Naive B cell (primary cell): ENCODE measurements at regions not wholly inside any gene's neighbourhood (a gene's known extent, or its start where the extent isn't known, plus 50 kb on each side); places are given as distances from the start of the nearest gene placed in this dataset.

ENCODE experiments used
- ATAC-seq, 2 donors: fragments of 150-1000 bp; cut with Tn5 transposase; 2 replicates each; pipeline ENCODE4 v1.10.0; 2021; ENCODE audit warnings: low read depth in 2 of 2, mild to moderate bottlenecking in 2 of 2, moderate library complexity in 2 of 2
- DNase-seq: peaks from one replicate; pipeline ENCODE4 v3.0.0; 2022
- H3K27ac Mint-ChIP-seq, 6 donors: one replicate each; pipeline ENCODE4 v1.8.0; 2020 to 2022; ENCODE audit warnings: mild to moderate bottlenecking in 6 of 6, mixed read lengths in 6 of 6, moderate library complexity in 5 of 6, inconsistent platforms in 2 of 6
- H3K27me3 Mint-ChIP-seq, 3 donors: one replicate each; pipeline ENCODE4 v1.8.0; 2021 to 2022; ENCODE audit warnings: mixed read lengths in 3 of 3, mild to moderate bottlenecking in 1 of 3
- H3K36me3 Mint-ChIP-seq, 2 donors: one replicate each; pipeline ENCODE4 v1.8.0; 2020 to 2022; ENCODE audit warnings: mixed read lengths in 2 of 2, inconsistent platforms in 1 of 2, mild to moderate bottlenecking in 1 of 2
- H3K4me1 Mint-ChIP-seq, 3 donors: one replicate each; pipeline ENCODE4 v1.8.0; 2020 to 2022; ENCODE audit warnings: mixed read lengths in 3 of 3, inconsistent platforms in 1 of 3, mild to moderate bottlenecking in 1 of 3, moderate library complexity in 1 of 3
- H3K4me3 Mint-ChIP-seq, 8 donors: one replicate each; pipeline ENCODE4 v1.8.0; 2020 to 2022; ENCODE audit warnings: mild to moderate bottlenecking in 8 of 8, mixed read lengths in 8 of 8, moderate library complexity in 8 of 8, inconsistent platforms in 2 of 8
- H3K9me3 Mint-ChIP-seq, 7 donors: one replicate each; pipeline ENCODE4 v1.8.0; 2020 to 2022; ENCODE audit warnings: mixed read lengths in 7 of 7, mild to moderate bottlenecking in 5 of 7, inconsistent platforms in 2 of 7, moderate library complexity in 1 of 7

DNA sequence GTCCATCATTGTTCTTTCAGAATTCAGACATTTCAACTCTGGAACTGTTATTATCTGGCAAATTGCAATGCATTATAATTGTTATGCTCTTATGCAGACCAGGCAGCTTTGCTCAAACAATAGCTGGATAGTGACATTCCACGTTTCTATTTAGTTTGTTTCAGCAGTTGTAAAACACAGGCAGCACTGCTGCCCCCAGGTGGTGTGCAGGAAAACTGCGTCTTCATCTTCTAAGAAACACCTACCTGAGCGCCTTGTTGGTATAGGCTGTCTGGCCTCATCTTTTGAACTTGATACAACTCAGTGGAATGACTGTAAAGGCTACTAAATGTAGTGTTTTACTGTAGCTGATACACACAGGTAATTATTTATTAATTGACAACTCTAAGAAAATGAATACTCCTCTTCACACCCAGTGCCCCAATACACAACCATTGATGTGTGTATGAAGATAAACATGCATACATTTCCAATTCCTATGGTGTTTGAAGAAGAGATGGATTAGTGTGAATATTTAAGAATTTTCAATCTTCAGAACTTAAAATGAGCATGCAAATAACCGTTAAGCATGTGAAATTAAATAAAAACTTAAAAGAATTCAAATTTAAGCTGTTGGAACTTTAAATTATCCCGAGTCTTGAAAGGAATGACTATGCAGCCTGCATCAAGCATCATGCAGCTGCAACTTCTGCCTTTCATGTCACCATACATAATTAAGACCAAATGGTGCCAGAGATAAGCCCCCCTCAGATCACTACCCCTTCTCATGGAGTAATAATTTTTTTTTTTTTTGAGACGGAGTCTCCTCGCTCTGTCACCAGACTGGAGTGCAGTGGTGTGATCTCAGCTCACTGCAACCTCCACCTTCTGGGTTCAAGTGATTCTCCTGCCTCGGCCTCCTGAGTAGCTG is 85.6 kb downstream of the CD8B2 start:
- no peak for ATAC-seq
- no peak for DNase-seq
- Mint-ChIP-seq H3K36me3 (no peaks in the 10 kb centered on the region), H3K4me1 (no peaks in the 10 kb centered on the region), H3K27me3 (peaks cover 8 to 13% (median 10%) of the 10 kb centered on the region in 3 donors), H3K9me3 (no peaks in the 10 kb centered on the region), H3K27ac (no peak overlapping the region), H3K4me3 (no peak overlapping the region)

DNA sequence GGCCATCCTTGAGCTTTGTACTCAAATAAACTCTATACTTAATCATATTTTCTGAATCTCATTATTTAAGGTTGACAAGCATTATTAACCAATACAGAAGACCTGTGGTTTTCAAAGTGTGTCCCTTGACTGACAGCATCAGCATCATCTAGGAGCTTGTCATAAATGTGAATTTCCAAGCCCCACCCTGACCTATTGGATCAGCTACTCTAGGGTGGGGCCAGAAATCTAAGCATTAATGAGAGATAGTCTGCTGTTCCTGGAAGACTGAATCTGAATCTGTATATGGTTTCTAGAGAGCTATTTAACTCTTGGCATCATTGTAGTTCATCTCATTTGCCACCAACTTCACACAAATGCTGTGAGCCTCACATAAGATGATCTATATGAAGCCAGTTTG is 86.6 kb downstream of the CD8B2 start:
- H3K27ac Mint-ChIP-seq, result no peak overlapping the region
- peaks cover 13 to 20% (median 18%) of the 10 kb centered on the region in 3 donors for H3K27me3 Mint-ChIP-seq
- no peaks in the 10 kb centered on the region for H3K36me3 Mint-ChIP-seq
- DNase-seq, result no peak
- no peaks in the 10 kb centered on the region for H3K4me1 Mint-ChIP-seq
- no peaks in the 10 kb centered on the region for H3K9me3 Mint-ChIP-seq
- H3K4me3 Mint-ChIP-seq, result no peak overlapping the region
- no peak for ATAC-seq

DNA sequence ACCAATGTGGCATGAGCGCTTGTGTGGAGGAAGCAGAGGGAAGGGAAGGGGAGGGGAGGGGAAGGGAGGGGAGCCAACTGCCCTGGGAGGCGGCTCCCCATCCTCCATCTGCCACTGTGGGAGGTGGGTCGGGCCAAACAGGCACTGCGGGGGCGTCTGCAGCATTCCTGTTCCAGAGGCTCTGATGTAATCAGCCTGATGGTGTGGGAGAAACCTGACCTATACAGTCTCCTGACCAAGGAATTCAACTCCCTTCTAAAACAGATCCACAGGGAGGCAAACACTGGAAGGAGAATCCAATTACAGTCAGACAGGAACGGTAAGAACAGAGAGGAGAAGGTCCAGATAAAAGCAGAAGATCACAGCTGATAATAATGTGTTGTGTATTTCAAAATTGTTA is 88.8 kb downstream of the CD8B2 start:
- Mint-ChIP-seq H3K4me1 (no peaks in the 10 kb centered on the region), H3K4me3 (no peak overlapping the region), H3K27ac (no peak overlapping the region), H3K36me3 (no peaks in the 10 kb centered on the region), H3K27me3 (peaks cover 19 to 25% (median 25%) of the 10 kb centered on the region in 3 donors), H3K9me3 (no peaks in the 10 kb centered on the region)
- DNase-seq (no peak), ATAC-seq (no peak)

DNA sequence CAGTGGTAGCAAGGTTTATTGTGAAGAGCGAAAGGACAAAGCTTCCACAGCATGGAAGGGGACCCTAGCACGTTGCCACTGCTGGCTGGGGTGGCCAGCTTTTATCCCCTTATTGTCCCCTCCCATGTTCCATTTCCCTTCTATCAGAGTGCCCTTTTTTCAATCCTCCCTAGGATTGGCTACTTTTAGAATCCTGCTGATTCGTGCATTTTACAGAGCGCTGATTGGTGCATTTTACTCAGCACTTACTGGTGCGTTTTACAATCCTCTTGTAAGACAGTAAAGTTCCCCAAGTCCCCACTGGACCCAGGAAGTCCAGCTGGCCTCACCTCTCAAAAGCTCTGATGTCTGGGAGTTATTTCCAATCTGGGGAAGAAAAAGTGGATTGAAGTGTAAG is 90.1 kb downstream of the CD8B2 start:
- peaks cover 20 to 33% (median 30%) of the 10 kb centered on the region in 3 donors for H3K27me3 Mint-ChIP-seq
- H3K9me3 Mint-ChIP-seq, result no peaks in the 10 kb centered on the region
- H3K36me3 Mint-ChIP-seq, result no peaks in the 10 kb centered on the region
- H3K27ac Mint-ChIP-seq, result peak overlapping the region in 2 of 6 donors; percentile 29 to 73
- no peak for DNase-seq
- ATAC-seq, result no peak
- H3K4me3 Mint-ChIP-seq, result no peak overlapping the region
- peaks cover 4 to 10% (median 7%) of the 10 kb centered on the region in 3 donors for H3K4me1 Mint-ChIP-seq

DNA sequence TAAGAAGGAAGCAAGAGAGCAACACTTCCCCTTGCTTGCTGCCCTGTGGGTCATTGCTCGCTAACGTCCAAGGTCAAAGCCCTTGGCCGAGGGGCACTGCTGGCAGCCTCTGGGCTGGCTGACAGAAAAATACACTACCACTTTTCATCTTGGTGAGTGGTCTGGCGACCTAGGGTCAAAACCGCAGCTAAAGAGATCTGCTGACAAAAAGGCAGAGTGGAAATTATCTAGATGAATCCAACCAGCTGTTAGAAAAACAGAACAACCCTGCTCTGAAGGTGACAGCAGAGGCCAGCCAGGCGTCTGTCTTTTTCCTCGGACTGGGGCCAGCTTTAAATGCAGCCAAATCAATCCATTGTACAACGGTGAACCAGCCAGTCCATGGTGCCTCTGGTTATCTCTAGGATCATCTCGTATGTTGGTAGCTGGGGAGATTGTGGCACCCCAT is 92.6 kb downstream of the CD8B2 start:
- H3K27me3 Mint-ChIP-seq, result peaks cover 20 to 43% (median 39%) of the 10 kb centered on the region in 3 donors

DNA sequence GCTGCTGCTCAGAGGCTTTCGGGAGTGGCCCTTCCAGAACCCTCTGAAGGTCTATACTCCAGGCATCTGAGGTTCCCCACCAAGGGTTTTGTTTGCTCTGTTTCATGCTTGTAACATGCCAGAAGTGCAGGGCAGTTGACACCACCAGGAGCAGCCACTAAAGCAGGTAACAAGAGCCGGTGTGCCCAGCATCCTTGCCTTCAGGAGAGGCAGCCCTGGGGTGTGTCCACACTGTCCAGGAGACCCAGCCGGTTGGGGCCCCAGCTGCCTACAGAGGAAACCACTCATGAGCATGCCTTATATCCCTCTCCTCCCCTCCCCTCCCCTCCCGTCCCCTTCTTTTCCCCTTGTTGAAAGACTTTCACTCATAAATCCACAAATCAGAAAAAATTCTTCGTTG is 93.1 kb downstream of the CD8B2 start:
- peaks cover 4 to 15% (median 12%) of the 10 kb centered on the region in 3 donors for H3K4me1 Mint-ChIP-seq
- H3K36me3 Mint-ChIP-seq, result no peaks in the 10 kb centered on the region
- ATAC-seq (no peak), DNase-seq (no peak)
- no peak overlapping the region for H3K27ac Mint-ChIP-seq
- peaks cover 0 to 4% (median 0%) of the 10 kb centered on the region in 7 donors for H3K9me3 Mint-ChIP-seq
- H3K4me3 Mint-ChIP-seq, result peak overlapping the region in 1 of 8 donors; percentile 5
- H3K27me3 Mint-ChIP-seq, result peaks cover 20 to 43% (median 39%) of the 10 kb centered on the region in 3 donors

More for the DNA sequence above, 92.6 kb downstream of the CD8B2 start:
- ATAC-seq (no peak), DNase-seq (no peak)
- Mint-ChIP-seq H3K4me1 (peaks cover 4 to 15% (median 12%) of the 10 kb centered on the region in 3 donors), H3K4me3 (no peak overlapping the region), H3K27ac (no peak overlapping the region), H3K36me3 (no peaks in the 10 kb centered on the region), H3K9me3 (no peaks in the 10 kb centered on the region)

DNA sequence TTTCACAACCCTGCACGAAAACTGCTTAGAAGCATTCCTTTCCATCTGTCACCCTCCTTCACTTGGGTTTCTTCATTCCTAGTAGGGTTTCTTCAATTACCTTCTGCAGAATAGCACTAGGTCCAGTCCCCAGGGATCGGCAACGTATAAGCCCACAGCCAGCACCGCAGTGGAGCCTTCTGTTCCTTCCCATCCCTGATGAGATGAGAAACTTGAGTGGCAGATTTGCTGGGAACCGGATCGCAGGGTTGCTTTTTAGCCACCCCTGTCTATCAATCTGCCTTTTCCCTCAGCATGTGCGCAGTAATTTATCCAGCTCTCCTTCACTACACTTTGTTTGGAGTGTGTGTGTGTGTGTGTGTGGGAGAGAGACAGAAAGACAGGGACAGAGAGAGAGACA is 94.2 kb downstream of the CD8B2 start:
- H3K27ac Mint-ChIP-seq, result no peak overlapping the region
- H3K36me3 Mint-ChIP-seq, result no peaks in the 10 kb centered on the region
- H3K9me3 Mint-ChIP-seq, result peaks cover 0 to 6% (median 0%) of the 10 kb centered on the region in 7 donors
- H3K4me3 Mint-ChIP-seq, result peak overlapping the region in 6 of 8 donors; percentile 36 to 95 (median 89)
- H3K4me1 Mint-ChIP-seq, result peaks cover 4 to 15% (median 12%) of the 10 kb centered on the region in 3 donors
- ATAC-seq, result no peak
- no peak for DNase-seq
- H3K27me3 Mint-ChIP-seq, result peaks cover 26 to 41% (median 39%) of the 10 kb centered on the region in 3 donors

DNA sequence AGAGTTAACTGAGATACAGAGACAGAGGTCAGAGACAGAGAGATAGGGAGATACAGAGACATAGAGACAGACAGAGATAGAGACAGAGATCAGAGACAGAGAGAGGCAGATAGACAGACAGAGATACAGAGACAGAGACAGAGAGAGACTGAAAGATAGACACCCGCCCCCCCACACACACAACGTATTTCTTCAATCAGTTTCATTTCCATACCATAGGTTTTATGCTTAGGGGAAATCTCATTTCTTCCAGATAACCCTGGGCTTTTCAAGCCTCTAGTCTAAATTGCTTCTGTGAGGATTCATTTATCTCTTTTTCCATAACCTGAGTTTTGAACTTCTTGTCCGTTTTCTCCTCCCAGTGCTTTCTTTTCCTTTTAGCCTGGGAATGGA is 94.6 kb downstream of the CD8B2 start:
- peak overlapping the region; percentile 36 to 95 (median 93) for H3K4me3 Mint-ChIP-seq
- peak overlapping the region in 1 of 6 donors; percentile 16 for H3K27ac Mint-ChIP-seq
- DNase-seq (no peak), ATAC-seq (peak; percentile 52 to 54)
- H3K4me1 Mint-ChIP-seq, result peaks cover 4 to 15% (median 12%) of the 10 kb centered on the region in 3 donors
- peaks cover 0 to 6% (median 0%) of the 10 kb centered on the region in 7 donors for H3K9me3 Mint-ChIP-seq
- peaks cover 28 to 43% (median 41%) of the 10 kb centered on the region in 3 donors for H3K27me3 Mint-ChIP-seq
- no peaks in the 10 kb centered on the region for H3K36me3 Mint-ChIP-seq

DNA sequence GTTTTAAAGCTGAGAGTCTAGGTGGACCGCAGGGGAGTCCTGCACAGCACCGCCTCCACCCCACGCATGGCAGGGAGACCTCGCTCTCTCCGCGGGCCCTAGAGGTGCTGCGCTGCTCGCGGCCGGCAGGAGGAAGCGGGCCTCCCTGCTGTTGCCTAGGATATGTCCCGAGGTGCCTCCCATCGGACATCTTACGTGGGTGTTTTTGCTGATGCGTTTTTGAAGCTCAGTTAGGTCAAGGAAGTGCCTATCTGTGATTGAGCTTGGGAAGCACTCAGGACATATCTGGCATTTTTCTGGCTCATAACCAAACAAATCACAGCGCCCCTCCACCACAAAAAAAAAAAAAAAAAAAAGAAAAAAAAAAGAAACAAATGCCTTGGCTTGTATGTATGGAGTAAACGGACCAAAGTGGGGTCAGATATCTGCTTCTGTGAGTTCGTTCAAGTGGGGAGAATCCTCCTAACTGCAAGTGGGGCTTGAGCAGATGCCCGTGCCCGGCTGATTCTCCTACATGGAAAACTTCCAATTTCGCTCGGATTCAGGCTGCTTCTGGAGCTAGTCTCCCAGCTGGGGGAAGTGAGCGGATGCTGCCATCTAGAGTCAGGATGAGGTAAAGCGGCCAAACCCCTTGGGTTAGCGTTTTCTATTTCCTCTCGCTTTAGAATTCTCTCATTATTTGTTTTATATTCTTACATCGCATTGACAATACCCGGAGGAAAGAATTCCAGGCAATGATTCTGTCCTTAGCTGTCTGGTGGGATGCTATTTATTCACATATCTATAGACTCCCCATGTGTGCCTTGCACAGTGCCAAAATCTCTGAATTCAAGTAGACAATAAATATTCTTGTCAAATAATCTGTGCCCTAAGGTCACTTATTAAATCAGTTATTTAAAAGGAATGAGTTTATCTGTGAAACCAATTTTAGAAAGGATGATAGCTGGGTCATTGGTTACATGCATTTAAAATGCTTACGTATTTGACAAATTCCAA is 95.3 kb downstream of the CD8B2 start:
- Mint-ChIP-seq H3K36me3 (no peaks in the 10 kb centered on the region), H3K4me1 (peaks cover 4 to 15% (median 12%) of the 10 kb centered on the region in 3 donors), H3K27ac (peak overlapping the region in 2 of 6 donors; percentile 0 to 76), H3K9me3 (peaks cover 0 to 6% (median 0%) of the 10 kb centered on the region in 7 donors), H3K4me3 (peak overlapping the region; percentile 36 to 95 (median 93)), H3K27me3 (peaks cover 35 to 48% (median 42%) of the 10 kb centered on the region in 3 donors)
- DNase-seq (peak; percentile 36), ATAC-seq (peak; percentile 86 to 89)

DNA sequence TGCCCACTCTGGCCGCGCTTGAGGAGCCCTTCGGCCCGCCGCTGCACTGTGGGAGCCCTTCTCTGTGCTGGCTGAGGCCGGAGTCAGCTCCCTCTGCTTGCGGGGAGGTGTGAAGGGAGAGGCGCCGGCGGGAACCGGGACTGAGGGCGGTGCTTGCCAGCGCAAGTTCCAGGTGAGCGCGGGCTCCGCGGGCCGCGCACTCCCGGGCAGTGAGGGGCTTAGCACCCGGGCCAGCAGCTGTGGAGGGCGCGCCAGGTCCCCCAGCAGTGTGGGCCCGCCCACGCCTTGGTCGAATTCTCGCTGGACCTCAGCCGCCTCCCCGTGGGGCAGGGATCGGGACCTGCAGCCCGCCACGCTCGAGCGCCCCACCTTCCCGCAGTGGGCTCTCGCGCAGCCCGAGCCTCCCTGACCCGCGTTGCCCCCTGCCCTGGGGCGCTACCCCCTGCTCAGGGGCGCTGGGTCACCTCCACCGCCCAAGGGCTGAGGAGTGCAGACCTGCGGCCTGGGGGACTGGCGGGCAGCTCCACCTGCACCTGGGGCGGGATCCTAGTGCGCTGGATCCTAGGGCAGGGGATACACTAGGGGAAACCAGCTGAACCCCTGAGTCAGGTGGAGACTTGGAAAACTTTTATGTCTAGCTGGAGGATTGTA is 97.3 kb downstream of the CD8B2 start:
- ATAC-seq (no peak), DNase-seq (no peak)
- no peaks in the 10 kb centered on the region for H3K36me3 Mint-ChIP-seq
- H3K27me3 Mint-ChIP-seq, result peaks cover 23 to 44% (median 36%) of the 10 kb centered on the region in 3 donors
- H3K9me3 Mint-ChIP-seq, result peaks cover 0 to 6% (median 0%) of the 10 kb centered on the region in 7 donors
- no peak overlapping the region for H3K27ac Mint-ChIP-seq
- H3K4me1 Mint-ChIP-seq, result peaks cover 4 to 15% (median 12%) of the 10 kb centered on the region in 3 donors
- H3K4me3 Mint-ChIP-seq, result no peak overlapping the region

DNA sequence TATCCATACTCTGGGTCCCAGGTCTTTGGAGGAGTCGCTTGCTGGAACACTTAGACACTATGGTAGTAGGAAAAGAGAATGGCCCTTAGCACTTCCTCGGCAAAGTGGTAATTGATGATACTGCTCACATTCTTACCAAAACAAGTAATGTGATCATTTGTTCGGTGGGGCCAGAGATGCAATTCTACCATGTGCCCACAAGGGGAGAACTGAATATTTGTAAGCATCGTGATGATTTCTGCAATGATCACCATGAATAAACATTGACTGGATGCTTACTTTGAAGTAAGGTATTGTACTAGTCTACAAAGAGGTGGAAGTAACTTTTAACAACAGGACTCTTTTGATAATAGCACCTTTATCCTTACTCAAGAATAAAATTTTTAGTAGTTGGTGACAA is 109.7 kb downstream of the CD8B2 start:
- no peak overlapping the region for H3K27ac Mint-ChIP-seq
- H3K36me3 Mint-ChIP-seq, result no peaks in the 10 kb centered on the region
- ATAC-seq, result no peak
- H3K4me3 Mint-ChIP-seq, result no peak overlapping the region
- H3K9me3 Mint-ChIP-seq, result peaks cover 0 to 4% (median 0%) of the 10 kb centered on the region in 7 donors
- H3K27me3 Mint-ChIP-seq, result peaks cover 15 to 30% (median 25%) of the 10 kb centered on the region in 3 donors
- no peaks in the 10 kb centered on the region for H3K4me1 Mint-ChIP-seq
- no peak for DNase-seq

DNA sequence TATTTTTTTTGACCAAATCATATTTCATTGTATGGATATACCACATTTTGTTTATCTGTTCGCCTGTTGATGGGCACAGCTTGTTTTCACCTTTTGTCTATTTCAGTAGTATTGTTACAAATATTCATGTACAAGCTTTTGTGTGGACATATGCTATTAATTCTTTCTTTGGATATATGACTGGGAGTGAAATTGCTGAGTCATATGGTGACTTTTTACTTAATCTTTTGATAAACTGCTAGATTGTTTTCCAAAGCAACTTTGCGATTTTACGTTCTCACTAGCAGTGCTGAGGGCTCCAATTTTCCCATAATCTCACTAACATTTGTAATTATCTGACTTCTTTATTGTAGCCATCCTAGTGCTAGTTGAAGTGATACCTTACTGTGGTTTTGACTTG is 112.4 kb downstream of the CD8B2 start:
- no peak for DNase-seq
- Mint-ChIP-seq H3K27me3 (peaks cover 25 to 26% (median 26%) of the 10 kb centered on the region in 3 donors), H3K4me3 (no peak overlapping the region), H3K4me1 (no peaks in the 10 kb centered on the region), H3K36me3 (no peaks in the 10 kb centered on the region), H3K9me3 (peaks cover 0 to 7% (median 1%) of the 10 kb centered on the region in 7 donors), H3K27ac (no peak overlapping the region)
- ATAC-seq, result no peak
